Psoas muscle (tissue), 7 donors: ENCODE measurements at regions not wholly inside any gene's neighbourhood (a gene's known extent, or its start where the extent isn't known, plus 50 kb on each side); places are given as distances from the start of the nearest gene placed in this dataset.

Experiments used
- ATAC-seq, 4 donors: fragments of 200-7000 bp; cut with Tn5 transposase; one replicate each; pipeline ENCODE4 v1.9.1; 2020; ENCODE audit warnings: moderate library complexity in 3 of 4, mild to moderate bottlenecking in 2 of 4
- DNase-seq, 2 donors: peaks; one replicate each; pipeline ENCODE4 v3.0.0-alpha.2; 2020
- H3K27ac ChIP-seq: fragments of 200-600 bp; one replicate; pipeline ENCODE4 v1.8.0; 2022
- H3K27me3 ChIP-seq, 3 donors: fragments of 200-600 bp in 1 of 3; one replicate each; pipeline versions ENCODE4 v1.6.1 to v1.8.0; 2013 to 2022; ENCODE audit warnings: low read length in 2 of 3, mild to moderate bottlenecking in 2 of 3, moderate library complexity in 1 of 3; ENCODE audit not compliant: insufficient read depth in 3 of 3
- H3K36me3 ChIP-seq, 2 donors: fragments of 200-600 bp in 1 of 2; one replicate each; pipeline versions ENCODE4 v1.6.1 to v1.8.0; 2013 to 2022; ENCODE audit warnings: low read depth in 1 of 2, mild to moderate bottlenecking in 1 of 2, moderate library complexity in 1 of 2; ENCODE audit not compliant: insufficient read depth in 1 of 2
- H3K4me1 ChIP-seq: fragments of 200-600 bp; one replicate; pipeline ENCODE4 v1.8.0; 2022
- H3K4me3 ChIP-seq: fragments of 200-600 bp; one replicate; pipeline ENCODE4 v1.8.0; 2022; ENCODE audit warnings: mild to moderate bottlenecking
- H3K9me3 ChIP-seq: fragments of 200-600 bp; one replicate; pipeline ENCODE4 v1.8.0; 2022
- WGBS, 3 donors: extraction: QIAGEN DNeasy Blood & Tissue Kit; methylation state at CpG; one replicate each; pipeline versions ENCODE4 v1.1.6 to v1.1.7; 2013; 5-methylcytosine and 5-hydroxymethylcytosine counted together
- intact Hi-C, 2 donors: fragments of 100-400 bp; cut with DNase I; formaldehyde crosslinking; loops; one replicate each; pipeline versions ENCODE4 v1.11.0 to v1.14.2; 2022
- TF ChIP-seq, protein P1 (sequence below): fragments of 200-600 bp; IDR thresholded peaks from one replicate; pipeline ENCODE4 v1.8.0; 2022; ENCODE audit warnings: antibody characterized with exemption
- donor health status: healthy with polysubstance abuse.
- donor health status: DM: no; HTN: no; CAD: no; lungs with moderate emphysema.
- donor health status: Bipolar disorder and iron deficiency.
- donor health status: healthy.
- donor health status: DM: yes; HTN: yes; CAD: no.
- donor health status: DM: no; HTN: no; CAD: no.
- donor health status: DM: yes; HTN: yes; CAD: no.

- Histone ChIP-seq H3K4me3 (no peak overlapping the region), H3K27ac (no peak overlapping the region), H3K27me3 (no peaks in the 10 kb centered on the region), H3K36me3 (no peaks in the 10 kb centered on the region), H3K4me1 (peaks cover 6% of the 10 kb centered on the region), H3K9me3 (peaks cover 14% of the 10 kb centered on the region)
- TF ChIP-seq, protein P1, sequence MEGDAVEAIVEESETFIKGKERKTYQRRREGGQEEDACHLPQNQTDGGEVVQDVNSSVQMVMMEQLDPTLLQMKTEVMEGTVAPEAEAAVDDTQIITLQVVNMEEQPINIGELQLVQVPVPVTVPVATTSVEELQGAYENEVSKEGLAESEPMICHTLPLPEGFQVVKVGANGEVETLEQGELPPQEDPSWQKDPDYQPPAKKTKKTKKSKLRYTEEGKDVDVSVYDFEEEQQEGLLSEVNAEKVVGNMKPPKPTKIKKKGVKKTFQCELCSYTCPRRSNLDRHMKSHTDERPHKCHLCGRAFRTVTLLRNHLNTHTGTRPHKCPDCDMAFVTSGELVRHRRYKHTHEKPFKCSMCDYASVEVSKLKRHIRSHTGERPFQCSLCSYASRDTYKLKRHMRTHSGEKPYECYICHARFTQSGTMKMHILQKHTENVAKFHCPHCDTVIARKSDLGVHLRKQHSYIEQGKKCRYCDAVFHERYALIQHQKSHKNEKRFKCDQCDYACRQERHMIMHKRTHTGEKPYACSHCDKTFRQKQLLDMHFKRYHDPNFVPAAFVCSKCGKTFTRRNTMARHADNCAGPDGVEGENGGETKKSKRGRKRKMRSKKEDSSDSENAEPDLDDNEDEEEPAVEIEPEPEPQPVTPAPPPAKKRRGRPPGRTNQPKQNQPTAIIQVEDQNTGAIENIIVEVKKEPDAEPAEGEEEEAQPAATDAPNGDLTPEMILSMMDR = no peak
- DNase-seq = no peak
- no peak for ATAC-seq
- intact Hi-C loops = no loop called here
Observed at GRCh38 chr5:125703616-125704015, 719.6 kb upstream of the GRAMD2B start.

GRCh38 chr5:125704888-125705287 is 718.3 kb upstream of the GRAMD2B start:
- Histone ChIP-seq H3K36me3 (no peaks in the 10 kb centered on the region), H3K27me3 (no peaks in the 10 kb centered on the region), H3K4me1 (peaks cover 2% of the 10 kb centered on the region), H3K27ac (no peak overlapping the region), H3K4me3 (no peak overlapping the region), H3K9me3 (peaks cover 14% of the 10 kb centered on the region)
- intact Hi-C loops = no loop called here
- ATAC-seq (no peak), DNase-seq (no peak)
- TF ChIP-seq, protein P1 = no peak
- 48 to 98% (median 94%) methylated on average over 1 of the region's 1 CpG for WGBS, 3 donors

- no peak overlapping the region for H3K4me3 ChIP-seq
- intact Hi-C loops = no loop called here
- H3K27ac ChIP-seq = no peak overlapping the region
- peaks cover 14% of the 10 kb centered on the region for H3K9me3 ChIP-seq
- H3K27me3 ChIP-seq = no peaks in the 10 kb centered on the region
- 24 to 44% (median 29%) methylated on average over 2 of the region's 2 CpGs for WGBS, 3 donors
- DNase-seq (no peak), ATAC-seq (peak in 2 of 4 donors; percentile 21 to 79)
- no peaks in the 10 kb centered on the region for H3K36me3 ChIP-seq
- TF ChIP-seq, protein P1 = no peak
- H3K4me1 ChIP-seq = no peaks in the 10 kb centered on the region
Observed at GRCh38 chr5:125708583-125708982, 714.6 kb upstream of the GRAMD2B start.

- TF ChIP-seq, protein P1 = no peak
- ATAC-seq = no peak
- WGBS, 3 donors = 80 to 96% (median 81%) methylated on average over 2 of the region's 2 CpGs
Observed at GRCh38 chr5:125710745-125711144, 712.5 kb upstream of the GRAMD2B start.

GRCh38 chr5:125712397-125712796 is 710.8 kb upstream of the GRAMD2B start:
- H3K27me3 ChIP-seq = no peaks in the 10 kb centered on the region
- 74 to 77% (median 77%) methylated on average over 1 of the region's 1 CpG for WGBS, 3 donors
- no peaks in the 10 kb centered on the region for H3K9me3 ChIP-seq
- H3K4me3 ChIP-seq = no peak overlapping the region
- no peaks in the 10 kb centered on the region for H3K36me3 ChIP-seq
- ATAC-seq = no peak
- no peak for DNase-seq
- no peaks in the 10 kb centered on the region for H3K4me1 ChIP-seq
- intact Hi-C loops = no loop called here
- no peak overlapping the region for H3K27ac ChIP-seq
- TF ChIP-seq, protein P1 = no peak

More at GRCh38 chr5:125710745-125711144, 712.5 kb upstream of the GRAMD2B start:
- Histone ChIP-seq H3K27me3 (no peaks in the 10 kb centered on the region), H3K4me1 (no peaks in the 10 kb centered on the region), H3K36me3 (no peaks in the 10 kb centered on the region), H3K4me3 (no peak overlapping the region), H3K9me3 (no peaks in the 10 kb centered on the region), H3K27ac (no peak overlapping the region)
- intact Hi-C loops = no loop called here
- DNase-seq = no peak
